ENCODE measurements at regions not wholly inside any gene's neighbourhood (a gene's known extent, or its start where the extent isn't known, plus 50 kb on each side); places are given as distances from the start of the nearest gene placed in this dataset.

DNA sequence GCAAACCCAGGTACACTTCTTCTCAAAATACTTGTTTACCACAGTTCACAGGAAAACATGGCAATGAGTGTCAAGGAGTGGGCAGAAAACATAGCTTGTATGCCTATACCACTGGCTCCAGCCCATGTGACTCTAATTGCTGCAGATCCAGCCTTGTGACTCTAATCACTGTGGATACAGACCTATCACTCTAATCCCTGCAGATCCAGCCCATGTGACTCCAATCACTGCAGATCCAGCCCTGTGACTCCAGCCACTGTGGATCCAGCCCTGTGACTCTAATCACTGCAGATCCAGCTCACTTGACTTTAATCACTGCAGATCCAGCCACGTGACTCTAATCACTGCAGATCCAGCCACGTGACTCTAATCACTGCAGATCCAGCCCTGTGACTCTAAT lies 366.3 kb upstream of the IRX4 start:
- no peak for DNase-seq (ENCODE audit: low read depth in 2 of 2)

DNA sequence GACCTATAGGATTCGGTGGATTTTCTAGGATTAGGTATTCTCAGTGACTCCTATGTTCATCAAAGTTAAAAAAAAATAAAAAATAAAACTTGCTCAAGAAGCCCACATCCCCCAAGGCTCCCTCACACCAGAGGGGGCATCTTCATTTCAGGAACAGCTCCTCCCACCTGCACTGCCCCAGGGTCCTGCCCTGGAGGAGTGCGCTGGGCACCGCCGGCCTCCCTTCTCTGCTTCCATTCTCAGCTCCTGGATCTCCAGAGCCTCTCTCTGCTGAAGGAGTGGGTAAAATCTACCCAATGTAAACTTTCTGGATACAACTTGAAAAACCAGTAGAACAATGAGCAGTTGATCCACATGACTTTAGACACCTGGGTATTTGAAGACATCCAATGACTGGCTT lies 359.8 kb upstream of the IRX4 start:
- DNase-seq (ENCODE audit: low read depth in 2 of 2) = no peak

DNA sequence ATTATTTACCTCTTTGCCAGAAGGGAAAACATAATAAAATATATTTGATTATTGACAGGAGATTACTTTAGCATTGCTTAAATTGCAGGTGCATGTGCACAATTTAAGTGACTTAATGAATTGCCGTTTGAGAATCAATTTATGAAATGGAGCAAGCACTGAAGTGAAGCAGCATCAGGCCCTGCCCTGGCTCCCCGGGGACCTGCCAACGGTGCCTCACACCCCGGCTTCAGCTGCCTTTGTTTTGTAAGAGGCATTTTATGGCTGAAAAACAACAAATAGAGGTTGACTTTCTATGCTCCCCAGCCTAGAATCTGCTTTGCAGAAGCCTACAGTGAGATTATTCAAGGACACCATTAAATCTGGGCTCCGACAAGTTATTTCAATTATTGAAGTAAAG lies 359.1 kb upstream of the IRX4 start:
- DNase-seq (ENCODE audit: low read depth in 2 of 2) = no peak

DNA sequence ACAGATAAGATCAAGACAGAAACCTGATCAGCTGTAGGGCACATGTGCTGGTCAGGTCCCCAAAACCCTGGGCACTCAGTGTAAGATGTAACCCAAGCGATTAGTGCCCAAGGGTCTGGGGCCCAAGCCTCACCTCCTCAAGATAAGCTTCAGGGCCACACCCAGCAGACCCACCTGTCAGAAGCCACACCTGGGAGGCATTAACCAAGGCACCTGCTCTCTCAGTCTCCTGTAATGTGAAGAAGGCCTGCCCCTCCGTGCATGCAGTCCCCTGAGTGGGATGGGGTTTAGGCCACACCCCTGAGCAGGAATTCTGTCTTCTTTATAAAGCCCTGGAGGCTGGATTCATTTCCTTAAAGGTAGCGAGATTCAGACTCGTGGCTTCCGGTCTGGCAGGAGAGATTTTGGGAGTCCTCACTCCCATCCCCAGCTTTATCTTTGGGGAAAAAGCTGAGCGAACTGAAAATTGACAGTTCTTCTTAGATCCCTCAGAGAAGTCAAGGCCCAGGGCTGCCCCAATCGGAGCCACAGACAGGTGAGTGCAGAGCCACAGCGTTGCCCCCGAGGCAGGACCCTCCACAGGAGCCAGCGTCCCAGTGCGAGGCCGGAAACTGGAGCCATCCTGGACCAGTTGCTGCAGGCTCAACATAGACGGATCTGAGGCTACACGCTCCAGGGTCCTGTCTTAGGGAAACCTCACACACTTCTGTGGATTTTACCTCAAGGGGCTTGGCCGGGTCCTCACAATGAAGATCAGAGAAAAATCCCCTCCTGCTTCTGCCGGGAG lies 357.6 kb upstream of the IRX4 start:
- no peak for DNase-seq (ENCODE audit: low read depth in 2 of 2)

DNA sequence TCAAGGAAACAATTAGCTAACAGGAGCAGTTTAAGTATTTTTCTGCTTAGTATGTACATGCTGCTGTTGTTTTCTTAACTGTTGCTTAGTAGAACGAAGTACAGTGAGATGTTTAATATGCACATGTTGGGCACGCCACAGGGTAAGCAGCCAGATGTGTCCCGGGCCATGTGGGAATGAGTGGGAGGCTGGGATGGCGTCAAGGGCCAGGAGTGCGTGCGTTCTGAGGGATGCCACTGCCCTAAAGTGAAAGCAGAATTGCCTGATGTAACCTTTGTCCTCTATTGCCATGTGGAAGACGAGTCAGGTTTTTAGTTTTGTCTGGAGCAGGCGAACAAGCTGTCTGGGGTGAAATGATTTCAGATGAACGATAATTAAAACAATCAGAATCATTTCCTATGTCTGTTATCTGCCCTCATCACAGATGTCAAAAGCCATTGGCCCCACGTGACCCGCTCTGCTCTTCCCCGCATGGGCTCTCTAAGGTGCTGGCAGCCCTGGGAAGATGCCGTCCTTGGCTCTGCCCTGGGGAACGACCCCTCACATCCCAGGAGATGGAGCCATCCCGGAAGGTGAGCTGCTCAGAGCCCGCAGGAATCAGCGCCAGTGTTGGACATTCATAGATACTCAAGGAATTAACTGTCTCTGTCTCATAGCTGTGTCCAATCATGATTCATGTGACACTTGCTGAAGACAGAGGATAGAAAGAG lies 356.6 kb upstream of the IRX4 start:
- no peak for DNase-seq (ENCODE audit: low read depth in 2 of 2)

DNA sequence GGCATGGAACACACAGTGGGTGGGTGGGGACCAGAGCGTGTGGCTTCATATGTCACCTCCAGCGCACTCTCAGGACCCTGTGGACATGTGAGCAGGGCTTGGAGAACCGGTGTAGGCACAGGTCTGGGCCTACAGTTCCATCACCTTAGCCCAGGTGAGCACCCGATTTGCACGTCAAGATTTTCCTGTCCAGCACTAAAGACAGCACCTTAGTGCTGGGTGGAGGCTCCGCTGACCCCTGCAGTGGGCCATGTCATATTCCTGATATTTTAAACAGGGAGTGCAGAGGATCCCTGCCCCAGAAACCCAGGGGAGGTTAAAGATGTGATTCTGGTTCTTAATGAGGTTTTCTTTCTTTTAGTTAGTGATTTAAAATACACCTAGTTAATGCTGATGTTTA lies 356.0 kb upstream of the IRX4 start:
- DNase-seq (ENCODE audit: low read depth in 2 of 2) = no peak

DNA sequence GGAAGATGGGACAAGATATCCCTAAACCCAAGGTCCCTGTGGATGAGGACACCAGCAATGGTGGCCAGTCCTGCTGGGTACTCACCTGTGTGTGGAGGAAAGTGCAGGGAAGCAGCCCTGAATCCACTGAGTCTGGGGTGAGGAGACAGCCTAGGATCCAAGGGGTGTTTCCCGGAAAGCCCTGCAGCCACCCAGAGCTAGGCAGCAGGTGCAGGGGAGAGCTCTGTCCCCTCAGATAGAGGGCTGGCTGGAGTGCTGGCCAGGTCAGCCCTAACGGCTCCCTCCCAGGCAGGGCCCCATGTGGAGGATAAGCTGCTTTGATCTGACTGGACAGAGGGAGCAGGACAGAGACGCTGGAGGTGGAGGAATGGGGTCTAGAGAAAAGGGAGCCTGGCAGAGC lies 344.7 kb upstream of the IRX4 start:
- no peak for DNase-seq (ENCODE audit: low read depth in 2 of 2)

DNA sequence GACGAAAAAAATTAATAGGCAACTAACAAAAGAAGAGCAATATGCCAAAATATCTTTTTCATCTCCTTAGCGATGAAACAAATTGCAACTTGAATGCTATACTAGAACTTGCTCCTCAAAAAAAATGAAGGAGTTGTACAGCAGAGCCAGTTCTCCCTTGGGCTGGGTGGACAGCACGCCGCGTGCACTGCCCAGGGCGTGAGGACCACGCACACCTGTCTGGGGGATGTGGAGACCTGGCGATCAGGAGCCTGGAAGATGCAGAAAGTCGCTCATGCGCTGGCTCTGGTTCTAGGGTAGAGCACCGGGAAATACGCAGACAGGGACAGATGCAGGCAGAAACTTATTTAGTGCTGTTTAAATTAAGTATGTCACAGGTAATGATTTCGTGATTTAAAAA lies 342.0 kb upstream of the IRX4 start:
- no peak for DNase-seq (ENCODE audit: low read depth in 2 of 2)

DNA sequence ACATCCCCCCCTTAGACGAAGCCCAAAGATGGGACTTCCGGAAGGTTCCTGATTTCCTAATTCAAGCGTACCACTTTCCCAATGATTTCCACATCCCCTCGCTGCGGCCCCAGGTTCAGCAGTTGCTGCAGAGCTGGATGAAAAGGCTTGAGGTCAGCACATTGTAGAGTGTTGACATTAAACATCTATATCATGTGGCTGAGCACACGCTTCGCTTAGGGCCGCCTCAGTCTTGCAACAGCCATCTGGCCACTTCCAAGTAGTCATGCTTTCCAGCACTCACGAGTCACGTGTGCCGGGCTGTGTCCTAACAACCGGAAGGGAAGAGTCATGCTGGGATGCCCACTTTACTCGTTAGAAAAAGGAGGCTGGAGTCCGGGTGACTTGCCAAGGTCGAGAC lies 340.6 kb upstream of the IRX4 start:
- DNase-seq (ENCODE audit: low read depth in 2 of 2) = no peak

DNA sequence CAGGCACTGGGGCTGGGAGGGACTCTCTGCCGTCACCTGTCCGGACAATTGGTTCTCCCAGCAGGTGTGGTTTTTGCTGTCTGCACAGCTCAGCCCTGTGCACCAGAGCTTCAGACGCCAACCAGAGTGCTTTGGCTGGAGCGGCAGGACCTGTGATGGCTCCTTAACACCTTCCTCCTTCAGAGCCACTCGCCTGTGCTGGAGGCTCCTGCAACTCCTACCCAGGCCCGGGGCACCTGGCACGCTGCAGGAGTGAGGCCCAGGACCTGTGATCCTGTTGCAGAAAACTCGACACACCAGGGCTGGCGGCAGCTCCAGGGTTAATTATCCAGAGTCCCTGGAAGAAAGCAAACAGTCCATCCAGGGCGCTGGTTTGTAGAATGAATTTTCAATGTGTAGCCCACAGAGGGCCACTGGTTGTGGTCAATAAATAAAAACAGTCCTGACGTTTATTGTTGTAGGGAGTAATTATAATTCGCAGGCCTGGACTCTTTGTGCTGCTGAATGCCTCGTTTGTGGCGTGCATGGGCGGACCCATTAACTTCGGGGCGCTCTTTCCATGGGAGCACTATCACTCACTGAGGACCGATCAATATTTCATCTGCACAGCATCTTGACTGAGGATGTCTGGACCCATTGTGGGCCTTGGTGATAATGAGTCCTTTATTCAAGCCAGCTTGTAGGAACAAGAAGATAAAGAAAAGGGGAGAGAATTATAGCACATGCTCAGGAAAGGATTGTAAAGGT lies 339.7 kb upstream of the IRX4 start:
- no peak for DNase-seq (ENCODE audit: low read depth in 2 of 2)

DNA sequence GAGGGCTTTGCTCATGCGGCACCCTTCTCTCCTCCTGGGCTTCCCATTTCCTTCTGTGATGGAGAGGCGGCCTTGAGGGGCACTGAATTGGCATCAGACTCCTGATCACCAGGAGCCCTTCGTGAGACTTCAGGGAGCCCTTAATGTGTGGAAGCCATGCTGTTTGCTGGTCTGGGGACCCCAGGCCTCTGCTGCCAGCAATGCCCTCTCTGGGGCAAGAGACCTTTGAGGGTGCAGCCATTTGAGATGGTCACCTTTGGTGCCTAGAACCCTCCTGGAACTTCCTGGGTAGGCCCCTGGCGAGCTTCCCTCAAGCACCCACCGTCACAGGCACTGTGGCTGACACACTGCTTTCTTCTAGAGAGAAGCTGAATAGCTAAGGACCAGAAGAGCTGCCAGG lies 338.7 kb upstream of the IRX4 start:
- no peak for DNase-seq (ENCODE audit: low read depth in 2 of 2)

DNA sequence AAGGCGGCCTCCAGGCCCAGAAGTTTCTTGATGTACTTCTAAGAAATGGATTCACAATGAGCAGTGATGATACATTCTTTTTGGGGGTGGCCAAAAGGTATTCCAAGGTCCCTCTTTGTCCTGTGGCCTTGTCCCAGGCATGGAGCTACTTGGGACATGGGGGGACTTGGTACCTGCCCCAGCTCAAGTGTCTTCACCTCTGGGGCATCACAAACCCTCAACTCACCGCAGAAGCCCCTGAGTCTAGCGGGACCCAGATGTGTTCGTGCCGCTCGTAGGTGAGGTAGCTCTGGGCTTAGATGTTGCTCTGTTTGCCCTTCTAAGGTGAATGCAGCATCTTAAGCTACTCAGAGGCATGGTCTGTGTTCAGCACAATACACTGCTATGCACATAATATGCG lies 338.0 kb upstream of the IRX4 start:
- no peak for DNase-seq (ENCODE audit: low read depth in 2 of 2)

DNA sequence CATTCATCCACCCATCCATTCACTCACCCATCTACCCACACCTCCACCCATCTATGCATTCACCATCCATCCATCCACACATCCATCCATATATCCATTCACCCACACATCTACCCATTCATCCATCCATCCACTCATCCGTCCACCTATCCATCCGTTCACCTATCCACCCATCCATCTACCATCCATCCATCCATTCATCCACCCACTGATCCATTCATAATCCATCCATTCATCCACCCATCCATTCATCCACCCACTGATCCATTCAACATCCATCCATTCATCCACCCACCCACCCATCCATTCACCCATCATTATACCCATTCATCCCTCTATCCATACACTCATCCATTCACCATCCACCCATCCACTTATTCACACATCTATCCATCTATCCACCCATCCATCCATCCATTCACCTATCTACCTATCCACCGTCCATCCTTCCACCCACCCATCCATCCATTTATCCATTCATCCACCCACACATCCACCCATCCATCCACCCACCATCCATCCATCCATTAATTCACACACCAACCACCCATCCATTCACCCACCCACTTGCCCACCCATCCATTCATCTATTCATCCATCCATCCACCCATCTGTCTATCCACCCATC lies 336.5 kb upstream of the IRX4 start:
- DNase-seq (ENCODE audit: low read depth in 2 of 2) = no peak

DNA sequence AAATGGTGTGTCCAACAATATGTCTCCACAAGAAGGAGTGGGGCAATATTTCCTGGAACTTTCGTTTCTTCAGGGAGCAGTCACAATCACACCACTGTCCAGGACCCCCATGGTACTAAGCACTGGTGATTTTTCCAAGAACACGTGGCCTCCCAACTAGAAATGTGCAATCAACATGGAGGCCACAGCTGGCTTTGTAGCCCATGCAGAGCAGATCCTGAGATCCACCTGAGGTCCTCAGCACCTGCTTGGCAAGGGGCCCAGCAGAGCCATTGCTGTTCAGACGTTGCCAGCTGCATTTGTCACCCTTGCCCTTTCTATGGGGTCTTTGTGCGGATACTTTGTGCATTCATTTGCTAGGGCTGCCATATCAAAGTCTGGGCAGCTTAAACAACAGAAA lies 334.5 kb upstream of the IRX4 start:
- no peak for DNase-seq (ENCODE audit: low read depth in 2 of 2)

DNA sequence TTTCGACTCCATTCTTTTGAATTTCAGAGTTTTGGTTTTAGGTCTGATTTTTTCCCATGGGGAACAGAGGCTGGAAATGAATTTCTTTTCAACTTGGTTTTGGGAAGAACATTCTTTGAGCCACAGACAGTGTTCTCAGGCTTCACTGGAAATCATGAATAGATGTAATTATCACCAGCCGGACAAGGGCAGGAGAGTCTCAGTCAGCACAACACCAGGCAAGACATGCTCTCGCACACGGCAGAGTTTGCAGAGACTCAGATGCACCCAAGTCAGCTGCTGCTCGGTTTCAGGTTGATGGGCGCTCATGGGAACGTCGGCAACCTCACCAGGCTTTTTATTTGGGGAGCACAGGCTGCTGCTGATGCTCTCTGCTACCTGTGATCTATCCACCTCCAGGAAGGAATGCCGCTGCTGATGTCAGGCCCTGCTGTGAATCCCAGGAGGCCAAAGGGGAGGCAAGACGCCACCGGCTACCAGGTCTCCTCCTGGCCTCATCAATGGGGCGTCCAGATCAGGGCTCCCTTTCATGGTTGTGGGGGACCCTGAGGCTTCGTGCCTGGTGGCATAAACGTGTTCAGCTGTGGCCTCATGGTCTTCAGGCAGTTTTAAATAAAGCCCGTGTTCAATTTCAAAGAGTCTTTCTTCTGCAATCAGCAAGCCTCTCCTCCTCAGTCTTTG lies 332.3 kb upstream of the IRX4 start:
- DNase-seq (ENCODE audit: low read depth in 2 of 2) = no peak

DNA sequence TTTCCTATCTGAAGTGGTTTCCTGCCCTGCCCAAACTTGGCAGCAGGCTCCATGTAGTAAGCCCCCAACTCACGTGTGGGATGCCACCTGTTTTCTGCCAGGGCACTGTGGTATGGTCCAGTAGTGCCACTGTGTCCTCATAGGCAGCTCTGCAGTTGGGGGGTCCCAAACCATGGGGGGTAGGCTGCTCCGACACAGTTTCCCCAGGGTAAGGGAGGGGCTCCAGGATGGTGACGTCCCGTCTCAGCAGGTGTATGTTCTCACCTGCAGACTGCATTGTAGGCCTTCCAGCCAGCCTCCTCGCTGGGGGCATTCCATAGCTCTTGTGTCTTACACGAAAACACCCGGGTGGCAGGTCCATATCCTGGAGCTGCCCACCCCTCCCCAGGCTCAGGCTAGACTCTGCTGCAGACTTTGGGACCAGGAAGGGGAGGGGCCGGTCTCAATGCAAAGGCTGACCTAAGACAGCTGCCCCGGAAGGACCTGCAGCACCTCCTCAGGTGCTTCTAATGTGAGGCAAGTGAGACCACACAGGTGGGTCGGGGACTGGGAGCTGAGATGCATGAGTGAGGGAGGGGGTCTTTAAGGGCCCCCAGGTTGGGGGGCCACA lies 330.5 kb upstream of the IRX4 start:
- no peak for DNase-seq (ENCODE audit: low read depth in 2 of 2)

DNA sequence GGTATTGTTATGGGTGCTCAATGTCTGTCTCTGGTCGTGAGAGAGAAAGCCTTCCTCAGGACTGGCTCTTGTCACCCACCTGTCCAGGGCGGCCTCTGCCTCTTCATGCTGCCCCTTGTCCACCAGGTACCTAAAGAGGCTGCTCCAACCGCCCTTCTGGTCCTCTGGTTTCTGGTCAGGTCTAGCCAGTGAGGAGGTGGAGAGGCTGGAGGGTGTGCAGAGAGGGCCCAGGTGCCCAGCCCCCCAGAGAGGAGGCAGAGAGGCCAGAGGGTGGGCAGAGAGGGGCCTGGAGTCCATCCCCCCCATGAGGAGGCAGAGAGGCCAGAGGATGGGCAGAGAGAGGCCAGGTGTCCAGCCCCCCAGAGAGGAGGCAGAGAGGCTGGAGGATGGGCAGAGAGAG lies 329.8 kb upstream of the IRX4 start:
- no peak for DNase-seq (ENCODE audit: low read depth in 2 of 2)

DNA sequence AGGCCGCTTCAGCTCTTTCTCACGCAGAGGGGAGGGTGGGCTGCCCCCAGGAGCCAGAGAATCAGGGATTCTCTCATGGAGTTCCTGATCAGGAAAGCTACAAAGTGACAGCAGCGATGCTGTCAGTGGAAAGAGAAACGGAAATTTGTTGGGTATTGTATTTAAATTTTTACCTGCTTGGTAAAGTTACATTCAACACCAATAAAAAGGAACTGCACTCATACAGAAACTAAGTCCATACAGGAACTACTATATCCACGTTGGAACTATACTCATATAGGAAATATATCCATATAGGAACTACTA lies 325.5 kb upstream of the IRX4 start:
- no peak for DNase-seq (ENCODE audit: low read depth in 2 of 2)

DNA sequence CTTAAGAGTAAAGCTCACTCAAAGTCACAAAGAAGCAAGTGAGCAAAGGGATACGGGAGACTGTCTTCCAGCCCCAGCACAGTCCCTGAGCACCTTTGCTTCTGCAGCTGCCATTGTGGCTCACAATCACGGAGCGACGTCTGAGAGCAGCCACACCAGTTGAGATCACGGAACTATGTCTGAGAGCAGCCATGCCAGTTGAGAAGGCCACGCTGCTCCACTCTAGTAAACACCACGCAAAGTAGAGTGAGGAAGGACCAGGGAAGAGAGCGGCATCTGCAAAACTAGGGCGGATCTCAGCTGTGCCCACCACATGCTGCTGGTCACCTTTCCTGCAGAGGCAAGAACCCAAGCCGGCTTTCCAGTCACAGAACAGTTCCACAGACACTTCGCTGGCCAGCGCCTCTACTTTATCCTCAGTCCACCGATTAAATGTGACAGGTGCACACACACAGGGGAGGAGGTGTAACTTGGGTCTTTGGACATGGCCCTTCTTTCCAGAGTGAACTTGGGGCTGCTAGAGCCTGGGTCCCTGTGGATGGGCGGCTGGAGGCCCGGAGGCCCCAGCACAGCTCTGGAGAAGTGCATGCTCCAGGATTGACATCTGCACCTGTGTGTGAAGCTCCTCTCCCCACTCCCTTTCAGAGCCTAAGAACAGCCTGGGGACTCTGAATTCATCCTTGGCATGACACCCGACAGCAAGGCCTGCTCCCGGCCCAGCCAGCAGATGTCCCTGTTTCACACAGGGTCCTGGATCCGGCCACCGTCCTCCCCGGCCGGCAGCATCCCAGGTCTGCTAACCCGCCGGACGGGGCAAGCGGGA lies 324.9 kb upstream of the IRX4 start:
- DNase-seq (ENCODE audit: low read depth in 2 of 2) = no peak

DNA sequence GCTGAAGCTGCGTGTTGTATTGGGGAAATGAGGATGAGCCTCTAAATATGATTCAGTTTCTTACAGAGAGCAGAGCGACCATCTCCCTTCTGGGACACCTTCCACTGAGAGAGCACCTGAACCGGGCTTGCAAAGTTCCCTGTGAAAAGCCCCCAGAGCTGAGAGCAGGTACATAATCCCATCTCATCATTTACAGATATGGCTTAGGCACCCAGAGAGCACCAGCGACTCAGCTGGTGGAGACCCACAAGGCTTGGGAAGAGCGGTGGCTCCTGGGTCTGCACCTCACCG lies 324.3 kb upstream of the IRX4 start:
- DNase-seq (ENCODE audit: low read depth in 2 of 2) = no peak
